ENCODE measurements at regions not wholly inside any gene's neighbourhood (a gene's known extent, or its start where the extent isn't known, plus 50 kb on each side); places are given as distances from the start of the nearest gene placed in this dataset.

DNA sequence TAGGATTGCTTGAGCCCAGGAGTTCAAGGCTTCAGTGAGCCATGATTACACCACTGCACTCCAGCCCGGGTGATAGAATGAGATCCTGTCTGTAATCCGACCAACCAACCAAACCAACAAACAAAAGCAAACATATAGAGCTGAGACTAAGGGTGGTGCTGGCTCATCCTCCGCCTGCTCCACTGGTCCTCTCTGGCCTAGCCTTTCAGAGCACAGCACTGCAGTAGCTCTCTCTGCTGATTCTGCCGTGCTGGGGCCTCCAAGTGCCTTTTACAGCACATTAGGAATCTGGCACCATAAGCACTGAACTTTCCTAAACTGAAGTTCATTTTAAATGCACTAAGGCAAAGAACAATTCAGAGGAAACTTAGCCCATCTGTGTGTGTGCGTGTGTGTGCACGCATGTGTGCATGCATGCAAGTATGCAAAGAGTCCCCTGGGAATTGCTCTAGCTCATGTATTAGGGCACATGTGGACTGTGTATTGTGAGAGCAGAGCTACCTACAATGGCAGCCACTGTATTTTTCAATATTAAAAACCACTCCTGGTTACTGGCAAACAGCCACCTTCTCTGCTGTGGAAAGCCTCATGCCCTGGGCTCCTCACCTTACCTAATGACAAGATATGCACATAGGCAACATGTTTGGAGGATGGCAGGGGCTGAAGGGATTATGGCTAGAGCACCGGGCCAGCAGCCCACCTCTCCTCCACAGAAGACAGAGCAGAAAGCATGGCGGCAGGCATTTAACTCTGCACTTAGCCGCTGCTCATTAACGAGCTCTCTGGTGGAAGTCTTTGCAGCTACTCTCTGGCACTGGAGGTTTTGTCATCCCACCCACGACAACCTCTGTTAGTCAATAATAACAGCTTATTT lies 223.1 kb upstream of the TSHZ3 start:
- no peak overlapping the region for H3K9ac ChIP-seq (ENCODE audit: low read length)
- H3K4me1 ChIP-seq (ENCODE audit: control insufficient read depth, low read depth, low read length): peaks cover 9% of the 10 kb centered on the region
- H3K4me3 ChIP-seq (ENCODE audit: low read length): no peak overlapping the region
- no peaks in the 10 kb centered on the region for H3K27me3 ChIP-seq (ENCODE audit: control insufficient read depth, insufficient read depth, low read length)
- H3K27ac ChIP-seq (ENCODE audit: low read length): no peak overlapping the region
- no peaks in the 10 kb centered on the region for H3K9me3 ChIP-seq (ENCODE audit: control insufficient read depth, low read depth, low read length)
- no peaks in the 10 kb centered on the region for H3K36me3 ChIP-seq (ENCODE audit: control insufficient read depth, low read depth, low read length)

DNA sequence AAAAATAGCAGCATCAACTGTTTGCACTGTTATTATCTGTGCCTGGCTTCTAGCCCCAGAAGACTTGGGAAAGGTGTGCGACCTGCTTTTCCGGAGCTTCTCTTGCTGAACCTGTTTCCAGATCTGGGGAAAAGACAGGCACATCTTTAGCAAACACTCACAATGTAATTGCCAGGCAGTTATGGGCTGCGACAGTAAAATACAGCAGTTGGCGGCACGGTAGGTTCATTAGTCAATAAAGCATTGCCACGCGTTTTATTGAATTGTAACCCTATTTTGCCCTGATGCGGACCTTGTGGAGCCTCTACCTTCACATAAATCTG lies 223.7 kb upstream of the TSHZ3 start:
- no peak overlapping the region for H3K27ac ChIP-seq (ENCODE audit: low read length)
- no peaks in the 10 kb centered on the region for H3K36me3 ChIP-seq (ENCODE audit: control insufficient read depth, low read depth, low read length)
- H3K27me3 ChIP-seq (ENCODE audit: control insufficient read depth, insufficient read depth, low read length): no peaks in the 10 kb centered on the region
- H3K9ac ChIP-seq (ENCODE audit: low read length): no peak overlapping the region
- no peaks in the 10 kb centered on the region for H3K9me3 ChIP-seq (ENCODE audit: control insufficient read depth, low read depth, low read length)
- peaks cover 9% of the 10 kb centered on the region for H3K4me1 ChIP-seq (ENCODE audit: control insufficient read depth, low read depth, low read length)
- no peak overlapping the region for H3K4me3 ChIP-seq (ENCODE audit: low read length)

DNA sequence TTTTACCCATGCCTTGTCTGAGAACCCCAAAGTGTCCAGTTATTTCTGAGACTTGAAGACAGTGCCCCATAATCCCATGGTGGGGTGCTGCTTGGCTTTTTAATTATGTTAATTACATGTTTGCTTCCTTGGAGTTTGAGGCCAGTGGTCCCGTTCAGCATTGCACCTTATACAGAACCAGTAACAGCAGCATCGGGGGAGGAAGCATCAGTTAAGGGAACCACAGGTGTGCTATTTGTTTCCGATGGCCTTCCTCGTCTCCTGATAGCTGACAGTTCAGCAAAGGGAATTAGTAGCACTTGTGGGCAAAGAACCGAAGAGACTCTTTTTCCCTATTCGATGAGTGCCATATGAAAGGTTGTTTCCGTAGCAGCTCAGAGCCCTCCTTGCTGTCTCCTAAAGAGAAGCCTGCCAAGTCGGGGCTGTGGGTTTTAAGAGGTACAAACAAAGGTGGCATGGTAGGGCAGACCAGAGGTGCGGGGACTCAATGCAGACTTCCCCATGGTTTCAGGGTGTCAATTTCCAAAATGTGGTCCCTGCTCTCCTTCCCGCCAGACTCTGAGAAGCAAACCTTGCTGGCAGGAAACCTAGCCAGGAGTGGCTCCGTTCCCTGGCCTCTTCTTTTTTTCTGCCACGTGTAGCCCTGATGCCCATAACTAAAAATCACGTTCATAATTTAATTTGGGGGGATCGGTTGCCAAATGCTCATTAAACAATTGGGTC lies 225.2 kb upstream of the TSHZ3 start:
- no peaks in the 10 kb centered on the region for H3K36me3 ChIP-seq (ENCODE audit: control insufficient read depth, low read depth, low read length)
- H3K4me3 ChIP-seq (ENCODE audit: low read length): no peak overlapping the region
- H3K9me3 ChIP-seq (ENCODE audit: control insufficient read depth, low read depth, low read length): no peaks in the 10 kb centered on the region
- no peaks in the 10 kb centered on the region for H3K27me3 ChIP-seq (ENCODE audit: control insufficient read depth, insufficient read depth, low read length)
- H3K9ac ChIP-seq (ENCODE audit: low read length): no peak overlapping the region
- peaks cover 9% of the 10 kb centered on the region for H3K4me1 ChIP-seq (ENCODE audit: control insufficient read depth, low read depth, low read length)
- no peak overlapping the region for H3K27ac ChIP-seq (ENCODE audit: low read length)

DNA sequence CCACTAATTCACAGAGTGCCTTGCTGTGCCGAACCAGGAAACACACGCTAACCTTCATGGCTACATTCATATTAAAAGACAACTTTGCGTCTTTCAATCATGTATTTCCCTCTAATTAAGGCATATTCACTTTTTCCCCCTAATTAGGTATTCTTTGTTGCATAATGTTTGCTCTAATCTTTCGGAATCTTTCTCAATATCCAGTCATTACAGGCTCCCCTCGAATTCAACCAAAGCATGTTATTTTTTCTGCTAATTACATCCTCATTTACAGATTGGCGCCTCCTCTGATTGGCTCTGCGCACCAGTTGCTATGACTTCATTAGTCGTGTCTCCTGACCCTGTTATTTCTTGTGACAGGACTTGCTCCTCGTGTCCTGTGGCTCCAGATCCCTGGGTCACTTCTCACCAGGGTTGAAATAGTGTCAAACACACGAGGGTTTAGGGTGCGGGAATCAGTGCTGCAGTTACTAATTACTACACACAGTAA lies 226.7 kb upstream of the TSHZ3 start:
- Histone ChIP-seq H3K27ac (ENCODE audit: low read length) (no peak overlapping the region), H3K36me3 (ENCODE audit: control insufficient read depth, low read depth, low read length) (no peaks in the 10 kb centered on the region), H3K9ac (ENCODE audit: low read length) (no peak overlapping the region), H3K4me3 (ENCODE audit: low read length) (no peak overlapping the region), H3K9me3 (ENCODE audit: control insufficient read depth, low read depth, low read length) (no peaks in the 10 kb centered on the region), H3K27me3 (ENCODE audit: control insufficient read depth, insufficient read depth, low read length) (no peaks in the 10 kb centered on the region), H3K4me1 (ENCODE audit: control insufficient read depth, low read depth, low read length) (peaks cover 9% of the 10 kb centered on the region)

DNA sequence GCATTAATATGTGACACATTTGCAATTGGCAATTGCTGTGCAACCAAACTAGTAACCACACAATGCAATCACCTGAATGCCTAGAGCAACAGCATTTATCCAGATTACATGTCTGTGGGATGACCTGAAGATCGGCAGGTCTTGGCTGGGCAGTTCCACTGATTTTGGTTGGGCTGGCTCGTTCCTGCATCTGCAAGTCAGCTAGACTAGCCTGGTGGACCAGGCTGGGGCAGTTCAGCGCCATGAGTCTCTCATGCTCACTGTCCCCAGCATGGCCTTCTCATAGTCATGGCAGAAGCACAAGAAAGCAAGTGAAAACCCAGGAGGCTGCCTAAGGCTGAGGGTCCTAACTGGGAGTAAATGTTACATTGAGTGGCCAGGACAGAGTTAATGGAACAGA lies 229.1 kb upstream of the TSHZ3 start:
- Histone ChIP-seq H3K9me3 (ENCODE audit: control insufficient read depth, low read depth, low read length) (no peaks in the 10 kb centered on the region), H3K36me3 (ENCODE audit: control insufficient read depth, low read depth, low read length) (no peaks in the 10 kb centered on the region), H3K27me3 (ENCODE audit: control insufficient read depth, insufficient read depth, low read length) (no peaks in the 10 kb centered on the region), H3K4me1 (ENCODE audit: control insufficient read depth, low read depth, low read length) (peaks cover 9% of the 10 kb centered on the region), H3K4me3 (ENCODE audit: low read length) (no peak overlapping the region), H3K27ac (ENCODE audit: low read length) (no peak overlapping the region), H3K9ac (ENCODE audit: low read length) (no peak overlapping the region)

DNA sequence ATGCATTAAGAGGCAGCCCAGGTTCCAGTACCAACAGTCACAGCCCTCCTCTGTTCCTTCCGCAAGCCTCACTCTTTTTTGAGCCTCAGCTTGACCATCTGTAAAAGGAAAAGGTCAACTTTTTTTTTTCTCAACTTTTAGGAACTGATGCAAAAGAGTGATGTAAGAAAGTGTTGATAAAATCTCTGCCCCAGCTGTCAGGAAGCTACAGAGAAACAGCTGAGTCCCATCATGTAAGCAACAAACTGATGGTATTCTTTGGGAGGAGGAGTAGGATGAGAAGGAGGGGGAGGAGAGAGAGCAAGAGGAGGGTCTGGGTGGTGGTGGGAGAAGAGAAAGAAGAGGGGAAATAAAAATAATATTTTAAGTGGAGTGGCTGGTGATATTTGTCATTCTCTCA lies 233.9 kb upstream of the TSHZ3 start:
- Histone ChIP-seq H3K36me3 (ENCODE audit: control insufficient read depth, low read depth, low read length) (no peaks in the 10 kb centered on the region), H3K4me1 (ENCODE audit: control insufficient read depth, low read depth, low read length) (no peaks in the 10 kb centered on the region), H3K9ac (ENCODE audit: low read length) (no peak overlapping the region), H3K27me3 (ENCODE audit: control insufficient read depth, insufficient read depth, low read length) (no peaks in the 10 kb centered on the region), H3K4me3 (ENCODE audit: low read length) (no peak overlapping the region), H3K9me3 (ENCODE audit: control insufficient read depth, low read depth, low read length) (no peaks in the 10 kb centered on the region), H3K27ac (ENCODE audit: low read length) (no peak overlapping the region)

DNA sequence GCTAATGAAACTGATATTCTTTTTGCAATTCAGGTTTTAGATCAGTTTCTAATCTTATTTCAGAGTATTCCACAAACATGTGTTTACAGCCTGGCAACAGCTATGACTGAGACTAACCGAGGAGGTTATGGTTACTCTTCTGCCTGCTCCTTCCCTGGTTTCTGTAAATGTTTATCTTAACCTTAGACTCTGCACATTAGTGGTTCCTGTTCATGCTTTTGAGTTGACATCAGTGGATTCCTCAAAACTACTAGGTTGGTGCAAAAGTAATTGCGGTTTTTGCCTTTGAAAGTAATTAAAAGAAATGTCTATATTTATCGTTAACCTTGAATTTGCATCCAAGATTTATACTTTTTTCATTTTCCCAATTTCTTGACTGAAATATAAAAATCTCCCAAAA lies 237.0 kb upstream of the TSHZ3 start:
- no peaks in the 10 kb centered on the region for H3K27me3 ChIP-seq (ENCODE audit: control insufficient read depth, insufficient read depth, low read length)
- no peak overlapping the region for H3K4me3 ChIP-seq (ENCODE audit: low read length)
- H3K4me1 ChIP-seq (ENCODE audit: control insufficient read depth, low read depth, low read length): peaks cover 6% of the 10 kb centered on the region
- no peak overlapping the region for H3K27ac ChIP-seq (ENCODE audit: low read length)
- no peaks in the 10 kb centered on the region for H3K9me3 ChIP-seq (ENCODE audit: control insufficient read depth, low read depth, low read length)
- H3K9ac ChIP-seq (ENCODE audit: low read length): no peak overlapping the region
- H3K36me3 ChIP-seq (ENCODE audit: control insufficient read depth, low read depth, low read length): no peaks in the 10 kb centered on the region

DNA sequence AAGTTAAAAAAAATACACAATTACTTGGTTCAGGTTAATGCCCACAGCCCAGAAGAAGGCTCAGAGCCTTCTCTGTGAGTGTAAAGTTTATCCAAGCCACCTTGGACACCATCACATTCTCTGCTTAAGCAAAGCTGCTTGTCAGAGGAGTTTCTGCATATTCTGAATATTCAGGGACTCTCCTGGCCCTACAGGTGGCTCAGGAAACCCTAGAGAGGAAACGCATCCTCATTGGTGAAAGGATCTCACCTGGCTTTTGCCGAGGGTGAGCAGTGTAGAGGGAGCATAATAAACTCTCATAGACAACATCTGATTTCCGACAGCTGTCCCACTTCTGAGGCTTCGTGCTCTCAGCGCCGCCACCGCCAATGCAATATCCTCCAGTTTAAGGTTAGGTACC lies 239.9 kb upstream of the TSHZ3 start:
- H3K4me3 ChIP-seq (ENCODE audit: low read length): no peak overlapping the region
- no peaks in the 10 kb centered on the region for H3K9me3 ChIP-seq (ENCODE audit: control insufficient read depth, low read depth, low read length)
- H3K4me1 ChIP-seq (ENCODE audit: control insufficient read depth, low read depth, low read length): peaks cover 6% of the 10 kb centered on the region
- H3K27ac ChIP-seq (ENCODE audit: low read length): no peak overlapping the region
- H3K36me3 ChIP-seq (ENCODE audit: control insufficient read depth, low read depth, low read length): no peaks in the 10 kb centered on the region
- H3K9ac ChIP-seq (ENCODE audit: low read length): no peak overlapping the region
- H3K27me3 ChIP-seq (ENCODE audit: control insufficient read depth, insufficient read depth, low read length): no peaks in the 10 kb centered on the region

DNA sequence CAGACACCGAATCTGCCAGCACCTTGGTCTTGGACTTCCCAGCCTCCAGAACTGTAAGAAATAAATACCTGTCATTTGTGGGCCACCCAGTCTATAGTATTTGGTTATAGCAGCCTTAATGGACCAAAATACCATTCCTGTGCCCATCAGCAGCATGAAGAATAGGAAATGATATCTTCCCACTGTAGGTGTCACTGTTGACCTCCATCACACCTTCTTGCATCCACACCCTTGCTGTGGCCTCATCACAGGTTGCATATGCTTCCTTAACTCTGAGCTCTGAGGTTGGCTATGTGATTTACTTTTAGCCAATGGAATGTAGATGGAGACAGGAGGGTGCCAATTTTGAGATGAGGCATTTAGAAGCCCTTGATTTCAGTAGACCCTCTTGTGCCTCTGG lies 242.0 kb upstream of the TSHZ3 start:
- H3K4me3 ChIP-seq (ENCODE audit: low read length): no peak overlapping the region
- H3K9me3 ChIP-seq (ENCODE audit: control insufficient read depth, low read depth, low read length): no peaks in the 10 kb centered on the region
- H3K27me3 ChIP-seq (ENCODE audit: control insufficient read depth, insufficient read depth, low read length): no peaks in the 10 kb centered on the region
- H3K27ac ChIP-seq (ENCODE audit: low read length): no peak overlapping the region
- no peaks in the 10 kb centered on the region for H3K36me3 ChIP-seq (ENCODE audit: control insufficient read depth, low read depth, low read length)
- peaks cover 6% of the 10 kb centered on the region for H3K4me1 ChIP-seq (ENCODE audit: control insufficient read depth, low read depth, low read length)
- H3K9ac ChIP-seq (ENCODE audit: low read length): no peak overlapping the region

DNA sequence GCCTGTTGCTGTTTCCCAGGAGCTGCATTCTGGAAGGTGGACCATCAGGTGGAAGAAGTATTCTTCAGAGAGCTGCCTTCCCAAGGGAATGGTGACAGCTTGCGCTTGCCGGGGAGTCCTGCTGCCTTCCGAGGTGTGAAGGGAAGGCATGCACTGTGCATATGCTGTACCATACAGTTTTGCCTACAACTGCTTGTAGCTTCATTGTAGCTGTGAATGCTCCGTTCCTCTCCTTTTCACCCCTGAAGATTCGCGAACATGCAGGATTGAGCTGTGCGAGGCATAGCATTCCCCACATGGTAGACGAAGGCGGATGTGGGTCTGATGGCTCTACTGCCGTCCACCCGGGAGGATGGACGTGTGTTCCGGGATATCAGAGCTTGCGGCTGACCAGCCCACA lies 243.2 kb upstream of the TSHZ3 start:
- Histone ChIP-seq H3K9ac (ENCODE audit: low read length) (no peak overlapping the region), H3K4me3 (ENCODE audit: low read length) (no peak overlapping the region), H3K36me3 (ENCODE audit: control insufficient read depth, low read depth, low read length) (no peaks in the 10 kb centered on the region), H3K9me3 (ENCODE audit: control insufficient read depth, low read depth, low read length) (no peaks in the 10 kb centered on the region), H3K4me1 (ENCODE audit: control insufficient read depth, low read depth, low read length) (peaks cover 6% of the 10 kb centered on the region), H3K27me3 (ENCODE audit: control insufficient read depth, insufficient read depth, low read length) (no peaks in the 10 kb centered on the region), H3K27ac (ENCODE audit: low read length) (no peak overlapping the region)

DNA sequence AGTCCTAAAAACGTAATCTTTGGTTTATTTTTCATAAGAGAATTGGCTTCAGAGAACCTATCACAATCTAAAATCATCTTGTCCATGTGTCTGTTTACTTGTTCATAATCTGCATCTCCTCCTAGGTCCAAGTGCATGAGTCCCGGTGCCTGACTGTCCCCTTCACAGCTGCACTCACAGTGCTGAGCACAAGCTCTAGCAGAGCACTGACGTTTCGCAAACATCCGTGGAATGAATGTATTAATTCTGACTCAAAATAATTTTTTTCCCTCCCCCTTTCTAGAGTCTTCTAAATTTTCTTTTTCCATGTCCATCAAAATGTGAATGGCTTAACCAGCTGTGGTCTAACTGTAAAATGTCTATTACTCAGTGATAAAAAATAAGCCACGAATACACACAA lies 245.5 kb upstream of the TSHZ3 start:
- H3K27me3 ChIP-seq (ENCODE audit: control insufficient read depth, insufficient read depth, low read length): no peaks in the 10 kb centered on the region

DNA sequence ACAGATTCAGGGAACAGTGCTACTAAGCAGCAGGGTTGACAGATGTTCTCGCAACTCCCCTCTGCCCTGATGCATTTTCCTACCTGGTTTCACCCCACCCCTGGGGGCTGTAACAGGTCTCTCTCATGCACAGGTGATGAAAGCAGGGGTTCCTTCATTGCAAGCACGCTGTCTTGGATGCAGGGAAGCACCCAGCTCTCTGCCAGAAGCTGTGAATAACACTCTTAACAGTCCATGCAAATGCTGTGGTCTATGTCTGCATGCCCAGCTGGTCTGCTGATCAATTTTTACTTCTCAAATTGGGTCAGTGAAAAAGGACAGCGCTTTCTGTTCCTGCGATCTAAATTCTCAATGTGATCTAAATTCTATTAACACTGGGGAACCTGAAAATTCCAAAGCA lies 246.3 kb upstream of the TSHZ3 start:
- no peaks in the 10 kb centered on the region for H3K36me3 ChIP-seq (ENCODE audit: control insufficient read depth, low read depth, low read length)
- no peak overlapping the region for H3K4me3 ChIP-seq (ENCODE audit: low read length)
- H3K9me3 ChIP-seq (ENCODE audit: control insufficient read depth, low read depth, low read length): no peaks in the 10 kb centered on the region
- no peak overlapping the region for H3K27ac ChIP-seq (ENCODE audit: low read length)
- H3K4me1 ChIP-seq (ENCODE audit: control insufficient read depth, low read depth, low read length): no peaks in the 10 kb centered on the region
- no peaks in the 10 kb centered on the region for H3K27me3 ChIP-seq (ENCODE audit: control insufficient read depth, insufficient read depth, low read length)
- no peak overlapping the region for H3K9ac ChIP-seq (ENCODE audit: low read length)

More for the DNA sequence above, 245.5 kb upstream of the TSHZ3 start:
- H3K4me1 ChIP-seq (ENCODE audit: control insufficient read depth, low read depth, low read length): no peaks in the 10 kb centered on the region
- no peaks in the 10 kb centered on the region for H3K9me3 ChIP-seq (ENCODE audit: control insufficient read depth, low read depth, low read length)
- no peak overlapping the region for H3K4me3 ChIP-seq (ENCODE audit: low read length)
- H3K27ac ChIP-seq (ENCODE audit: low read length): no peak overlapping the region
- no peak overlapping the region for H3K9ac ChIP-seq (ENCODE audit: low read length)
- no peaks in the 10 kb centered on the region for H3K36me3 ChIP-seq (ENCODE audit: control insufficient read depth, low read depth, low read length)
